Retinal pigment epithelial cell (primary cell): ENCODE measurements at regions not wholly inside any gene's neighbourhood (a gene's known extent, or its start where the extent isn't known, plus 50 kb on each side); places are given as distances from the start of the nearest gene placed in this dataset.

Source experiments
- DNase-seq: peaks from one replicate; pipeline ENCODE4 v3.0.0-alpha.2; 2010; ENCODE audit warnings: low read depth
- H3K4me3 ChIP-seq: 2 replicates; pipeline ENCODE4 v1.5.1; 2011; ENCODE audit warnings: mild to moderate bottlenecking, low read length, control low read depth, moderate library complexity
- TF ChIP-seq, protein P1 (sequence below): conservative IDR thresholded peaks from 2 replicates; pipeline ENCODE4 v1.5.1; 2011; ENCODE audit warnings: low read depth, low read length, control low read depth, inconsistent platforms

- no peak for DNase-seq
- H3K4me3 ChIP-seq = no peak overlapping the region
- TF ChIP-seq, protein P1, sequence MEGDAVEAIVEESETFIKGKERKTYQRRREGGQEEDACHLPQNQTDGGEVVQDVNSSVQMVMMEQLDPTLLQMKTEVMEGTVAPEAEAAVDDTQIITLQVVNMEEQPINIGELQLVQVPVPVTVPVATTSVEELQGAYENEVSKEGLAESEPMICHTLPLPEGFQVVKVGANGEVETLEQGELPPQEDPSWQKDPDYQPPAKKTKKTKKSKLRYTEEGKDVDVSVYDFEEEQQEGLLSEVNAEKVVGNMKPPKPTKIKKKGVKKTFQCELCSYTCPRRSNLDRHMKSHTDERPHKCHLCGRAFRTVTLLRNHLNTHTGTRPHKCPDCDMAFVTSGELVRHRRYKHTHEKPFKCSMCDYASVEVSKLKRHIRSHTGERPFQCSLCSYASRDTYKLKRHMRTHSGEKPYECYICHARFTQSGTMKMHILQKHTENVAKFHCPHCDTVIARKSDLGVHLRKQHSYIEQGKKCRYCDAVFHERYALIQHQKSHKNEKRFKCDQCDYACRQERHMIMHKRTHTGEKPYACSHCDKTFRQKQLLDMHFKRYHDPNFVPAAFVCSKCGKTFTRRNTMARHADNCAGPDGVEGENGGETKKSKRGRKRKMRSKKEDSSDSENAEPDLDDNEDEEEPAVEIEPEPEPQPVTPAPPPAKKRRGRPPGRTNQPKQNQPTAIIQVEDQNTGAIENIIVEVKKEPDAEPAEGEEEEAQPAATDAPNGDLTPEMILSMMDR = no peak
Observed at GRCh38 chr14:81819910-81820309, 286.3 kb upstream of the SEL1L start.

GRCh38 chr14:81826081-81826480, 292.4 kb upstream of the SEL1L start:
- TF ChIP-seq, protein P1 = no peak

DNA sequence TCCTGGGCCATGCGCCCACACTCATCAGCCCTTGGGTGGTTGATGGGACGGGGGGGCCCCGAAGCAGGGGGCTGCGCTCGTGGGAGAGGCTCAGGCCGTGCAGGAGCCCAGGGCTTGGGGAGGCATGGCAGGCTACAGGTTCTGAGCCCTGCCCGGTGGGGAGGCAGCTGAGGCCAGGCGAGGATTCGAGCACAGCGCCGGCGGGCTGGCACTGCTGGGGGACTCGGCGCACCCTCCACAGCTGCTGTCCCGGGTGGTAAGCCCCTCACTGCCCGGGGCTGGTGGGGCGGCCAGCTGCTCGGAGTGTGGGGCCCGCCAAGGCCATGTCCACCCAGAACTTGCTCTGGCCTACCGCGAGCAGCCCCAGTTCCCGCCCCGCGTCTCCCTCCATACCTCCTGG, 295.8 kb upstream of the SEL1L start:
- no peak for DNase-seq
- TF ChIP-seq, protein P1 = no peak
- H3K4me3 ChIP-seq = no peak overlapping the region

More at GRCh38 chr14:81826081-81826480, 292.4 kb upstream of the SEL1L start:
- no peak overlapping the region for H3K4me3 ChIP-seq
- no peak for DNase-seq

DNA sequence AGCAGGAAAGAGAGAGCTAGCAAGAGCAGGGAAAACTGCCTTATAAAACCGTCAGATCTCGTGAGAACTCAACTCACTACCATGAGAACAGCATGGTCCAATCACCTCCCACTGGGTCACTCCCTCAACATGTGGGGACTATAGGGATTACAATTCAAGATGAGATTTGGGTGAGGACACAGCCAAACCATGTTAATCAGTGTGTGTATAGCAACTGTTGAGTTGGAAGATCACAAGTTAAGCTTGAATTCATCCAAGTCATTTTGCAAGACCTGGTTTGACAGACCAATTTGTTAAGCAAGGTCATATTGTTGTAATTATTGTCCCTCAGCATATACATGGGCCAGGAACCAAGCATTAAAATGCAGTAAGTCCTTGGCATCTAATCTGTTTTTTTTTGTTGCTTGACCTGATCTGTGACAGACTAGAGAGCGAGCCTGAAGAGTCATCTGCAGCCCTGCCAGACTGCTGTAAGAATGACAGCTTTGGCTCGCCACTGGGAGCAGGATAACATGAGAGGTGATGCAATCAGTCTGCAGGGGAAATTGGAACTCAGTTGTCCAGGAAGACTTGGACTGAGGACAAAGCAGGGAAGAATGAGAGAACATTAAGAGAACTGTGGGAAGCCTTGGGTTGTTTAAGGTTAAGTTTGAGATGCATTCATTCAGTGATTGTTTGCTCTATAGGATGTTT, 297.6 kb upstream of the SEL1L start:
- no peak for DNase-seq

GRCh38 chr14:81834308-81834707, 300.7 kb upstream of the SEL1L start:
- no peak for DNase-seq
- no peak overlapping the region for H3K4me3 ChIP-seq
- TF ChIP-seq, protein P1 = no peak

More for the DNA sequence above, 297.6 kb upstream of the SEL1L start:
- H3K4me3 ChIP-seq = no peak overlapping the region
- TF ChIP-seq, protein P1 = no peak

DNA sequence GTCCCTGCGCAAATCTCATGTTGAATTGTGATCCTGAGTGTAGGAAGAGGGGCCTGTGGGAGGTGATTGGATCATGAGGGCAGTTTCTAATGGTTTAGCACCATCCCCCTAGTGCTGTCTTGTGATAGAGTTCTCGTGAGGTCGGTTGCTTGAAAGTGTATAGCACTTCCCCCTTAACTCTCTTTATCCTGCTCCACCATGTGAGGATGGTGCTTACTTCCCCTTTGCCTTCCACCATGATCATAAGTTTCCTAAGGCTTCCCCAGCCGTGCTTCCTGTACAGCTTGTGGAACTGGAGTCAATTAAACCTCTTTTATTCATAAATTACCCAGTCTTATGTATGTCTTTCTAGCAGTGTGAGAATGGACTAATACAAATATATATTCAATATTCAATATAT, 303.7 kb upstream of the SEL1L start:
- TF ChIP-seq, protein P1 = no peak
- no peak for DNase-seq
- H3K4me3 ChIP-seq = no peak overlapping the region

GRCh38 chr14:81839056-81839455, 305.4 kb upstream of the SEL1L start:
- no peak for DNase-seq
- H3K4me3 ChIP-seq = no peak overlapping the region
- TF ChIP-seq, protein P1 = no peak
